ENCODE measurements at regions not wholly inside any gene's neighbourhood (a gene's known extent, or its start where the extent isn't known, plus 50 kb on each side); places are given as distances from the start of the nearest gene placed in this dataset.

DNA sequence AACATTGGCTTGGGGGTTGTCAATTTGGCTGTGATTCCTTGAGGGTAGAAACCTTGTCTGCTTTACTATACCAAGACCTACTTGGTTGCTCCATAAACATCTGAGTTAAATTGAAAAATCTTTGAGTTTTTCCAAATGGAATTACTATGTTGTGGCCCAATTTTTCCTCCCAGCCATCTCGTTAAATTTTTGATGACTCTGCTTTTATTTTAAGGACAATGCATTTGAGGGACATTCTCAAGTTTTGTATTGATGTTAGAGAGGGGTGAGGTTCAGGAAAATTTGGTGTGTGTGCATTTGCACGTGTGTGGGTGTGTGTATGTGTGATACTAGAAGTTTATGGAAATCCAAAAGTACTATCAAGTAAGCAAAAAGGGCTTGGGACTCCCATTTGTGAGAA lies 491.4 kb upstream of the KLF4 start:
- TF ChIP-seq POLR2A (IDR thresholded peaks at IDR 0.05) (no peak), EP300 (IDR thresholded peaks at IDR 0.05) (no peak), POLR2AphosphoS5 (IDR thresholded peaks at IDR 0.05) (no peak)
- TF ChIP-seq, protein P1, sequence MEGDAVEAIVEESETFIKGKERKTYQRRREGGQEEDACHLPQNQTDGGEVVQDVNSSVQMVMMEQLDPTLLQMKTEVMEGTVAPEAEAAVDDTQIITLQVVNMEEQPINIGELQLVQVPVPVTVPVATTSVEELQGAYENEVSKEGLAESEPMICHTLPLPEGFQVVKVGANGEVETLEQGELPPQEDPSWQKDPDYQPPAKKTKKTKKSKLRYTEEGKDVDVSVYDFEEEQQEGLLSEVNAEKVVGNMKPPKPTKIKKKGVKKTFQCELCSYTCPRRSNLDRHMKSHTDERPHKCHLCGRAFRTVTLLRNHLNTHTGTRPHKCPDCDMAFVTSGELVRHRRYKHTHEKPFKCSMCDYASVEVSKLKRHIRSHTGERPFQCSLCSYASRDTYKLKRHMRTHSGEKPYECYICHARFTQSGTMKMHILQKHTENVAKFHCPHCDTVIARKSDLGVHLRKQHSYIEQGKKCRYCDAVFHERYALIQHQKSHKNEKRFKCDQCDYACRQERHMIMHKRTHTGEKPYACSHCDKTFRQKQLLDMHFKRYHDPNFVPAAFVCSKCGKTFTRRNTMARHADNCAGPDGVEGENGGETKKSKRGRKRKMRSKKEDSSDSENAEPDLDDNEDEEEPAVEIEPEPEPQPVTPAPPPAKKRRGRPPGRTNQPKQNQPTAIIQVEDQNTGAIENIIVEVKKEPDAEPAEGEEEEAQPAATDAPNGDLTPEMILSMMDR (IDR thresholded peaks at IDR 0.05) = no peak
- Histone ChIP-seq H3K27ac (no peak overlapping the region), H3K27me3 (no peaks in the 10 kb centered on the region), H3K9me3 (no peaks in the 10 kb centered on the region), H3K4me3 (no peak overlapping the region), H3K4me1 (no peaks in the 10 kb centered on the region), H3K36me3 (no peaks in the 10 kb centered on the region)
- DNase-seq = no peak
- intact Hi-C loops (cut with DNase I) = loop anchor here (5.0 kb wide), 1 partner anchor 54 kb away; no protein-coding TSS in a partner anchor
- 90 to 91% methylated on average over 2 of the region's 2 CpGs for WGBS, 2 donors

DNA sequence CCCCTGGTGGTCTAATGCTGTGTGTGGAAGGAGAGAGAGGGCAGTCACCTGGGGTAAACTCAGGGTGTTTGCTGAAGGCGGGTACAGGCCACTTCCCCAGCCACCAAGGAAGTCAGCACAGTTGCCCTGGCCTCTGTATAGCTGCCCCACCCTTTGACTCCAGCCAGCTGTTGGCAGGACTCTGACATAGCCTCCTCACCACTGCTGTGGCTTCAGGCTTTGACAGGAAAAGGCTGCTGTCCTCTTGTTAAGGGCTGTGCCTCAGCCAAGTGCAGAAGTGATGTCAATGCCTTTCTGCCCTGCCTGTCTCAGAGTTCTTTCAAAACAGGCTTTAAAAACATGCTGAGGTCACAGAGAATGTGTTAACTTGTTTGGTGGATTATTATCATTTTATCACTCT lies 487.2 kb upstream of the KLF4 start:
- Histone ChIP-seq H3K27me3 (no peaks in the 10 kb centered on the region), H3K9me3 (no peaks in the 10 kb centered on the region), H3K4me1 (no peaks in the 10 kb centered on the region), H3K36me3 (no peaks in the 10 kb centered on the region), H3K4me3 (no peak overlapping the region), H3K27ac (peak overlapping the region in 1 of 4 donors; percentile 19)
- TF ChIP-seq POLR2A (IDR thresholded peaks at IDR 0.05) (no peak), EP300 (IDR thresholded peaks at IDR 0.05) (peak in 1 of 4 donors; percentile 39), POLR2AphosphoS5 (IDR thresholded peaks at IDR 0.05) (peak in 3 of 4 donors; percentile 37 to 46 (median 45))
- TF ChIP-seq, protein P1 (IDR thresholded peaks at IDR 0.05) = no peak
- DNase-seq = peak; percentile 89
- WGBS, 2 donors = 5 to 50% methylated on average over 1 of the region's 1 CpG
- intact Hi-C loops (cut with DNase I) = no loop called here

DNA sequence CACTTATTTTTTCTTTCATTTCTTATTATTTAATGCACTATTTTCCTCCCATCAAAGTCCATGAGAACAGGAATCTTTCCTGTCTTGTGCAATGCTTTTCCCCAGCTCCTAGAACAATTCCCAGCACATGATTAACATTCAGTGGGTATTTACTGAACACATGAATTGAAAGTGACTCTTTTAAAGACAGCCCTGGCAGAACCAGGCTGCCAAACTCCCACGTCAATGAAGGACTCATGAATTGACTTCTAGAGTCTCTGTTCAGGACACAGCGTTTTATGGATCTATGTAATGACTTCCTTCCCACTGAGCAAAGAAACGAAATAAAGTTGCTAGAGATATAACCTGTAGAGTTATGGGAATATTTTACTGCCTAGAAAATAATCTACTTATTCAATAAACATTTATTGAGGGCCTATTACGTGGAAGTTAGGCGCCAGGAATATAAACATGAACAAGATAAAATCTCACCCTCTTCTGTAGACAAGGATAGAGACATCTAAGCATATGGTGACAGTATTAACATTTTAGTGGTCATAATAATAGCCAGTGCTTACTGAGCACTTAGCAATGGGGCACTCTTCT lies 485.9 kb upstream of the KLF4 start:
- intact Hi-C loops (cut with DNase I) = no loop called here
- Histone ChIP-seq H3K36me3 (no peaks in the 10 kb centered on the region), H3K27me3 (no peaks in the 10 kb centered on the region), H3K9me3 (no peaks in the 10 kb centered on the region), H3K4me3 (no peak overlapping the region), H3K27ac (no peak overlapping the region), H3K4me1 (no peaks in the 10 kb centered on the region)
- DNase-seq = no peak
- WGBS, 2 donors = 14 to 54% methylated on average over 5 of the region's 5 CpGs
- no peak for TF ChIP-seq EP300 (IDR thresholded peaks at IDR 0.05)
- no peak for TF ChIP-seq POLR2A (IDR thresholded peaks at IDR 0.05)
- TF ChIP-seq POLR2AphosphoS5 (IDR thresholded peaks at IDR 0.05) = no peak
- TF ChIP-seq, protein P1 (IDR thresholded peaks at IDR 0.05) = no peak

DNA sequence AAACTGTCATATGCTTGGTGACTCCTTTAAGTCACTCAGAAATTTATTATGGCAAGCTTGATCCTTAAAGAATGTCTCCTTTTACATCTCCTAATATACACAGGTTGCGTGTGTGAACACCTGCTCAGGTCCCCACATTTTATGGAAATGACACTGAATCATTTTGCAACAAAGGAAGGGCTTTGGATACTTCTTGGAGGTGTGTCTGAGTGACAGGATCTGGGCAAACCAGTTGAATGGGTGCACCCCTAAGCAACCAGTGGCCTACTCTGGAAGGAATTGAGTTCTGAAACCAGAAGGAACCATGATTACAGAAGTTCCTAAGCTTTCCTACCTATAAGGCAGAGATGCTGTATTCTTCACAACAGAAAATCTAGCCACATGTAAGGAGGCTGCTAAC lies 483.9 kb upstream of the KLF4 start:
- no peaks in the 10 kb centered on the region for H3K27me3 ChIP-seq
- H3K9me3 ChIP-seq = no peaks in the 10 kb centered on the region
- 57 to 81% methylated on average over 1 of the region's 1 CpG for WGBS, 2 donors
- H3K4me3 ChIP-seq = no peak overlapping the region
- no peaks in the 10 kb centered on the region for H3K4me1 ChIP-seq
- H3K36me3 ChIP-seq = no peaks in the 10 kb centered on the region
- intact Hi-C loops (cut with DNase I) = no loop called here
- no peak for DNase-seq
- no peak for TF ChIP-seq POLR2A (IDR thresholded peaks at IDR 0.05)
- TF ChIP-seq, protein P1 (IDR thresholded peaks at IDR 0.05) = no peak
- TF ChIP-seq EP300 (IDR thresholded peaks at IDR 0.05) = no peak
- no peak for TF ChIP-seq POLR2AphosphoS5 (IDR thresholded peaks at IDR 0.05)
- no peak overlapping the region for H3K27ac ChIP-seq

DNA sequence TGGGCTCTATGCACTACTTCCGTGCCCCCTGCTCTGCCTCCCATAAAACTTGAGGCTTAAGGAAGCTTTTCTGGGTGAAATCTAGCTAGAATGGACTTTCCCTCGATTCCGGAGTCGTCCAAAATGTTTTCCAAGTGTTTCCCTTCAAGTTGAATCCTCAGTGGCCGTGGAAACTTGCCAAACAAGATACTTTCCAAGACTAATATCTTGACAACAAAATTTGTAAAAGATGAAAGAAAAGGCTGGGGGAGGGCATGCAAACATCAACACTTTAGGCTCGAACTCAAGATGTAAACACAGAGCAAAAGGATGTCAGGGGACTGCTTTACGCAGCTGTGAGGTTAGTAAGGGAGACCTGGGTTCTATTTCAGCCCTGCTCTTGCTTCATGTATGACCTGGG lies 482.8 kb upstream of the KLF4 start:
- no peaks in the 10 kb centered on the region for H3K27me3 ChIP-seq
- H3K4me3 ChIP-seq = no peak overlapping the region
- intact Hi-C loops (cut with DNase I) = no loop called here
- no peak overlapping the region for H3K27ac ChIP-seq
- 63 to 69% methylated on average over 7 of the region's 7 CpGs for WGBS, 2 donors
- no peaks in the 10 kb centered on the region for H3K36me3 ChIP-seq
- no peaks in the 10 kb centered on the region for H3K4me1 ChIP-seq
- no peaks in the 10 kb centered on the region for H3K9me3 ChIP-seq
- TF ChIP-seq, protein P1 (IDR thresholded peaks at IDR 0.05) = no peak
- TF ChIP-seq POLR2AphosphoS5 (IDR thresholded peaks at IDR 0.05) (no peak), EP300 (IDR thresholded peaks at IDR 0.05) (no peak), POLR2A (IDR thresholded peaks at IDR 0.05) (no peak)
- no peak for DNase-seq
